GM12874 (cell line): ENCODE measurements at regions not wholly inside any gene's neighbourhood (a gene's known extent, or its start where the extent isn't known, plus 50 kb on each side); places are given as distances from the start of the nearest gene placed in this dataset.

Experiments used
- TF ChIP-seq, protein P1 (sequence below): IDR thresholded peaks from 2 replicates; pipeline ENCODE4 v1.5.1; 2011; ENCODE audit warnings: low read depth, mild to moderate bottlenecking, control low read depth, low read length, moderate library complexity; ENCODE audit not compliant: insufficient read depth

DNA sequence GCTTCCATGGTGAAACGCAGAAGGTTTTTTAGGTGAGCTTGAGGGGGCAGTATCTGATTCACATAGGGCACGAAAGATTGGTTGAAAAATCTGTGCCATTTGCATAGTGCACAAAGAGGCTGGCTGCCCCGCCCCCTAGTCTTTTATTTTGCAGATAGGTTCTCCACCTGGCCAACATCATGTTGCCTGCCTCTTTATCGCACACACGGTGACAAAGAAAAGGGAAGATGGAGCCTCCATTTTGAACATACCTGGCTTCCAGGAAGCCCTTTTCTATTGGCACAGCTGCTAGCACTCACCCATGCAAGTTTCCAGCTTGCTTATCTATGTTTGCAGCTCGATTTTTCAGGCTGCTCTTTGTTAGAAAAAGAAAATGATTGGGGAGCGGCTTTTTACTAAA lies 316.2 kb upstream of the KLHL1 start:
- TF ChIP-seq, protein P1, sequence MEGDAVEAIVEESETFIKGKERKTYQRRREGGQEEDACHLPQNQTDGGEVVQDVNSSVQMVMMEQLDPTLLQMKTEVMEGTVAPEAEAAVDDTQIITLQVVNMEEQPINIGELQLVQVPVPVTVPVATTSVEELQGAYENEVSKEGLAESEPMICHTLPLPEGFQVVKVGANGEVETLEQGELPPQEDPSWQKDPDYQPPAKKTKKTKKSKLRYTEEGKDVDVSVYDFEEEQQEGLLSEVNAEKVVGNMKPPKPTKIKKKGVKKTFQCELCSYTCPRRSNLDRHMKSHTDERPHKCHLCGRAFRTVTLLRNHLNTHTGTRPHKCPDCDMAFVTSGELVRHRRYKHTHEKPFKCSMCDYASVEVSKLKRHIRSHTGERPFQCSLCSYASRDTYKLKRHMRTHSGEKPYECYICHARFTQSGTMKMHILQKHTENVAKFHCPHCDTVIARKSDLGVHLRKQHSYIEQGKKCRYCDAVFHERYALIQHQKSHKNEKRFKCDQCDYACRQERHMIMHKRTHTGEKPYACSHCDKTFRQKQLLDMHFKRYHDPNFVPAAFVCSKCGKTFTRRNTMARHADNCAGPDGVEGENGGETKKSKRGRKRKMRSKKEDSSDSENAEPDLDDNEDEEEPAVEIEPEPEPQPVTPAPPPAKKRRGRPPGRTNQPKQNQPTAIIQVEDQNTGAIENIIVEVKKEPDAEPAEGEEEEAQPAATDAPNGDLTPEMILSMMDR: no peak

DNA sequence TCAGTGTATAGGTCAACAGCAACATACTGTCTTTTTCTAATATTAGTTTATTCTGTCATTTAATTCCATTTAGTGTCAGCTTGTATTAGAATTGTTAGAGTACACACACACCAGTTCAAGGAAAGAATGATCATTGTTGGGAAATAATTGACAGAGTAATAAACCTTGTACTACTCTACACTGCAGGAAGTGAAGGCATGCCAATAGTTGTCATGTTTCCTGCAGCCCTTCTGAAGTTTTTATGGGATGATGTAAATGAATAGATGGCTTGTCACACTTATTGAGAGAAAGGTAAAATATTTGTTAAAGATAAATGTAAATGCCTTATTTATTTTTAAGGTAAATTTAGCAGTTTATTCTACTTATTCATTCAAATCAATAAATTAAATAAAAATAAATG lies 306.9 kb upstream of the KLHL1 start:
- TF ChIP-seq, protein P1: no peak

DNA sequence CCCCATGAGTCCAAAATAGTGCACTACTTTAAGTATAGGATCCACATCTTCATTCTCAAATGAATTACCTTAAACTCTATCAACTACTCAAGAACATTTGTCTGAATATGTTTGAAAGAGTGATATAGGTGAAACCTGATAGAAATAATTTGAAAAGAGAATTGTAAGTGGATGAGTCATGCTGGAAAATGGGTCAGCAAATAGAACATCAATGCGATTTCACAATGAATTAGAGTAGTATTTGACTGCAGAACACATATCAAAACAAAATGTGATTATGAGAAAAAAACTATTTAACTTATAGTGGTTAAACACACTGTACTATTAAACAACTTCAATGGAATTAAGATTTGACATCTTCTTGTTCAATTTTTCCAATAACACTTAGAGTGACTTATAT lies 300.6 kb upstream of the KLHL1 start:
- TF ChIP-seq, protein P1: no peak

DNA sequence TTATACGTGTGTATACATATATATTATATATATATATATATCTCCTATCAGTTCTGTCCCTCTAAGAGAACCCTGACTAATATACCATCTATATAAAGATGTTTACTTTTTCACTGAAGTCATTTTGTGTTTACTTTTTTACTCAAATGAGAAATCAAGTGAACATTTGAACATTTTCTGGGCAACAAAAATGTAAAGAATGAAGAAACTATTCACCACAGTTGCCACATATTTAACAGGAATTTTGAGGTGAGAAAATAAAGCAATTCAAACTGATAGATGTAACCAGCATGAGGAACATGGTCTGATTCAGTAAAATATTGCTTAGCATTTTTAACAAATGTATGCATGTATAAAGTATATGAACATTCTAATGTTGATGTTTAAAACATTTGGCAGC lies 299.2 kb upstream of the KLHL1 start:
- TF ChIP-seq, protein P1: no peak

DNA sequence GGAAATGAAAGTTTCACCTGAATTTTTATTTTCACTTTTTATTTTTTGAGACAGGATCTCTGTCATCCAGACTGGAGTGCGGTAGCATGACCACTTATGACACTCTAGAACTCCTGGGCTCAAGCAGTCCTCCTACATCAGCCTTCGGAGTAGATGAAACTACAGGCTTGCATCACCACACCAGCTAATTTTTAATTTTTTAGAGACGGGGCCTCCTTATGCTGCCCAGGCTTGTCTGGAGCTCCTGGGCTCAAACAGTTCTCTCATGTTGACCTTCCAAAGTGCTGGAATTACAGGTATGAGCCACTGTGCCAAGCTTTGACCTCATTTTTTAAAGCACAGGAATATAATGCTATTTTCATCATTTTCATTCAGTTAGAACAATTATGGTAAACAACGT lies 297.0 kb upstream of the KLHL1 start:
- TF ChIP-seq, protein P1: no peak

DNA sequence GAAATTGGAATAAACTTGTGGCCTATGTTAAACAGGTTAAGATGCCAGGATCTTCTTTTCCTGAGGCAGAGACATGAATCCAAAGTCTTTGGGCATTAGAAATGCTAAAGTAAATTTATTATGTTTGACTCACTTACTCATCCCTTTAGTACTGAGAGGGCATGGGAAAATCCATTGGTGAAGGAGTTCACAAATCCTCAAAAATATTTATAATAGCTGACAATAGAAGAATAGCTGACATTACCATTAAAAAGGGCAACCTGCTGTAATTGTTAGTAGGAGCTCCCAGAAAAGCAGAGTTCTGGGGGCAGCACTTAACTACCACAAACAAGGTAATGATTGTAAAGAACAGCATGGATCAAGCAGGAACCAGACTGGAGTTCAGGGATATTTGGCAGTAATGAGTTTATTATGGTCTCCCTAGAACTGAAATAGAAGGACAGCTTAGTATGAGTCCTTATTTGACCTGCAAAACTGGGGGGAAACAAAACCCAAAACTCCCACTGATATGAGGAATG lies 285.8 kb upstream of the KLHL1 start:
- TF ChIP-seq, protein P1: no peak

DNA sequence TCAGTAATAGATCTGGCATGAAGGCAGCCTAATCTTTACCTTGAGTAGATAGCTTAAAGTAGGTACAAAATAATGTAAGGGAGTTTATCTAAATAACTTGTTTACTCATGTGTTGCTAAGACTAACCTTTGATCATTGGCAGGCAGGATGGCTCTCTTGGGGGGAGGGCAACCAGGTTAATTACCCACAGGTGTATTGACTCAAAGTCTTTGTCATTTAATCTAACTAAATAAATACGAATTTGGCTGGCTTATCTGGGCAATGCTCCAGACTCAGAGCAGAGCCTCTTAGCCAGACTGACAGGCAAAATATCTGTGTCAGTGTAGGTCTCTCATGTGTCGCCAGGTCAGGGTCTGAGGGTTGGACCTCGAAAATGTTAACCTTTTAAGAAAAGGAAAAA lies 283.4 kb upstream of the KLHL1 start:
- TF ChIP-seq, protein P1: no peak

DNA sequence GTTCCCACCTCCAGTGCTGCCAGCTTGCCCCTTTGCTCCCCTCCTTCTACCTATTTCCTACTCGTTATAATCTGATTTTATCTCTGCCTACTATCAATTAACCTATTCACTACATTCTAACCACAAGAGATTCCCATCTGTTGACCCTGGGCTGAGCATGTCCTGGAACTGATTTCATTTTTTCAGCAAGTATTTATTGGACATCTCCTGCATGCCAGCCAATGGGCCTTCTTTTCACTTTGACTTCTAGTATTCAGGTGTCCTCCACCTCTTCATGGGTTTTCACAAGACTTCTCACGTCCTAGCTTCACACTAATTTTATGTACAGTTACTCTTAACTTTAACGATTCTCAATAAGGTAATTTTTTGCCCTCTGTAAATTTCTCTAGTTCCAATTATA lies 282.7 kb upstream of the KLHL1 start:
- TF ChIP-seq, protein P1: no peak
